Peyer's patch (tissue), 4 donors: ENCODE measurements at regions not wholly inside any gene's neighbourhood (a gene's known extent, or its start where the extent isn't known, plus 50 kb on each side); places are given as distances from the start of the nearest gene placed in this dataset.

ENCODE experiments used
- POLR2A ChIP-seq, 2 donors: fragments of 450-650 bp; IDR thresholded peaks; one replicate each; pipeline ENCODE4 v1.5.1; 2017; ENCODE audit warnings: antibody characterized with exemption in 2 of 2, mild to moderate bottlenecking in 2 of 2, moderate library complexity in 2 of 2
- TF ChIP-seq, protein P1 (sequence below), 6 experiments: fragments of 450-650 bp in 4 of 6; fragments of 200-600 bp in 2 of 6; sonication (generic) in 1 of 6; IDR thresholded peaks; one replicate each; pipeline ENCODE4 v1.5.1; 2017 to 2019; ENCODE audit warnings: antibody characterized with exemption in 6 of 6, mild to moderate bottlenecking in 3 of 6, moderate library complexity in 1 of 6

DNA sequence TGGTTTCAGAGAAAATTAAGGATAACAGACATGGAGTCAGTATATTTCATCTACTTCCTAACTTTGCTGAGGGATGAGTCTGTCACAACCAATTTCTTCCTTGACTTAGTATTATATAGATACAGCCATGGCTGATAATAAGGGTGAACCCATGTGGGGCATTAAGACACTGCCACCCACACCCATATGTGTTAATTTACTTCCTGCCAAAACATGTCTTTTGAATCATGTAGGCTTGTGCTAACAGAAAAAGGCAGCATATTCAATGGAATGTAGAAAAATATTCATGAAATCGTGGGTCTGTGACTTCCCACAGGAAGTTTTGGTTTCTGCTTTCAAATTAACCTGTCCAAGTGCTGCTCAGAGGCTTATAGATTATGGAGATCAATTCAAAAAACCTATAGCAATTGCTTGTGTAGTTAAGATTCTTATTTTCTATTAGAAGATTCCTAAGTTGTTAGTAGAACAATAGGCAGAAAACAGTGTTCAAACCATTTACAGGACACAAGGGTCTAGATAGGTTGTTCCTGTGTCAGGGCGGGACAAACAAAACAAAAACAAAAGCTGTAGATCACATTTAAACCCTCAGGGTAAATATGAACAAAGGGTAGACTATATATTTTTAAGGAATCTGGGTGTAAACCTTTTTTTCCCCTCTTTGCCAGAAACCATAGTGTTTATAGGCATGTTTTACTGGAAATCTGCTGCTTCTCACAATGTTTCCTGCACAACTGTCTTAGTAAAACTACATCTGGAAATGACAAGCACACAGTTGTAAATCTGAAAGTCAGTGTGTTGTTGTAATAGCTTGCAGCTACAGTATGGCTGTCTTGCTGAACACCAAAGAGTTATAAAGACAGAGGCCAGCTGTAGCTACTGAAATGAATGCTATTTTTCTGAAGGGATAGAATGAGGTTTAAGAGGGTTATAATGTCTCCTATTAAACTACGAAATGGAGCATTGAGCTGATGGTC is 691.2 kb downstream of the EPHA4 start:
- TF ChIP-seq, protein P1, sequence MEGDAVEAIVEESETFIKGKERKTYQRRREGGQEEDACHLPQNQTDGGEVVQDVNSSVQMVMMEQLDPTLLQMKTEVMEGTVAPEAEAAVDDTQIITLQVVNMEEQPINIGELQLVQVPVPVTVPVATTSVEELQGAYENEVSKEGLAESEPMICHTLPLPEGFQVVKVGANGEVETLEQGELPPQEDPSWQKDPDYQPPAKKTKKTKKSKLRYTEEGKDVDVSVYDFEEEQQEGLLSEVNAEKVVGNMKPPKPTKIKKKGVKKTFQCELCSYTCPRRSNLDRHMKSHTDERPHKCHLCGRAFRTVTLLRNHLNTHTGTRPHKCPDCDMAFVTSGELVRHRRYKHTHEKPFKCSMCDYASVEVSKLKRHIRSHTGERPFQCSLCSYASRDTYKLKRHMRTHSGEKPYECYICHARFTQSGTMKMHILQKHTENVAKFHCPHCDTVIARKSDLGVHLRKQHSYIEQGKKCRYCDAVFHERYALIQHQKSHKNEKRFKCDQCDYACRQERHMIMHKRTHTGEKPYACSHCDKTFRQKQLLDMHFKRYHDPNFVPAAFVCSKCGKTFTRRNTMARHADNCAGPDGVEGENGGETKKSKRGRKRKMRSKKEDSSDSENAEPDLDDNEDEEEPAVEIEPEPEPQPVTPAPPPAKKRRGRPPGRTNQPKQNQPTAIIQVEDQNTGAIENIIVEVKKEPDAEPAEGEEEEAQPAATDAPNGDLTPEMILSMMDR (IDR thresholded peaks at IDR 0.05) = no peak
- no peak for TF ChIP-seq POLR2A (IDR thresholded peaks at IDR 0.05)
